ENCODE measurements at regions not wholly inside any gene's neighbourhood (a gene's known extent, or its start where the extent isn't known, plus 50 kb on each side); places are given as distances from the start of the nearest gene placed in this dataset.

DNA sequence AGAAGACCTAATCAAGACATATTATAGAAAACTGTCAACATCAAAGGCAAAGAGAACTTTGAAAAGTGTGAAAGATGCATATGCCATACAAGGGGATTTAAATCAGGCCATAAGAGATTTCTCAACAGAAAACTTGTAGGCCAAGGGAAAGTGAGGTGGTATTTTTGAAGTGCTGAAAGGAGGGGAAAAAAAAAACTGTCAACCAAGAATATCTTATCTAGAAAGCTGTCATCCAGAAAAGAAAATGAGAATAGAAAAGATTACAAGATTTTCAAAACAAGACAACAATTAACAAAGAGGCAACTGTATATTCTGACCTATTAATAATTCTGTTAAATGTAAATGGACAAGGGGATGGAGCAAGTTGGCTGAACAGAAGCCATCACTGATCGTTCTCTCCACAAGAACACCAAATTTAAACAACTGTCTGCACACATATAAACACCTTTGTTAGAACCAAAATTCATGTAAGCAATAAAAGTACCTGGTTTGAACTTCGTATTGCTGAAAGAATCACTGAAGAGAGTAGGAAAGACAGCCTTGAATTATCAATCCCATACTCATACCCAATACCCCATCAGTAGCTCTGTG, 880.1 kb upstream of the PCDH9 start:
- ATAC-seq (no peak), DNase-seq (ENCODE audit: extremely low read depth in 1 of 4, low spot score in 3 of 4) (no peak), FAIRE-seq (no peak)
- H3K36me3 ChIP-seq (ENCODE audit: control insufficient read depth, insufficient read depth, low read length), result no peaks in the 10 kb centered on the region
- H3K27ac ChIP-seq (ENCODE audit: extremely low read depth, low read depth, low read length), result no peak overlapping the region
- TF ChIP-seq SNIP1 (IDR thresholded peaks at IDR 0.05; ENCODE audit: low read depth), result no peak
- no peak for TF ChIP-seq ELF4 (CRISPR knock-in tag; IDR thresholded peaks at IDR 0.05)
- TF ChIP-seq FOXM1 (IDR thresholded peaks at IDR 0.05; ENCODE audit: low read depth), result no peak
- no peak for TF ChIP-seq FOXM1 (CRISPR knock-in tag; IDR thresholded peaks at IDR 0.05; ENCODE audit: low read depth)
- no peak for TF ChIP-seq C11orf30 (IDR thresholded peaks at IDR 0.05; ENCODE audit: low read depth)
- TF ChIP-seq, protein P1, sequence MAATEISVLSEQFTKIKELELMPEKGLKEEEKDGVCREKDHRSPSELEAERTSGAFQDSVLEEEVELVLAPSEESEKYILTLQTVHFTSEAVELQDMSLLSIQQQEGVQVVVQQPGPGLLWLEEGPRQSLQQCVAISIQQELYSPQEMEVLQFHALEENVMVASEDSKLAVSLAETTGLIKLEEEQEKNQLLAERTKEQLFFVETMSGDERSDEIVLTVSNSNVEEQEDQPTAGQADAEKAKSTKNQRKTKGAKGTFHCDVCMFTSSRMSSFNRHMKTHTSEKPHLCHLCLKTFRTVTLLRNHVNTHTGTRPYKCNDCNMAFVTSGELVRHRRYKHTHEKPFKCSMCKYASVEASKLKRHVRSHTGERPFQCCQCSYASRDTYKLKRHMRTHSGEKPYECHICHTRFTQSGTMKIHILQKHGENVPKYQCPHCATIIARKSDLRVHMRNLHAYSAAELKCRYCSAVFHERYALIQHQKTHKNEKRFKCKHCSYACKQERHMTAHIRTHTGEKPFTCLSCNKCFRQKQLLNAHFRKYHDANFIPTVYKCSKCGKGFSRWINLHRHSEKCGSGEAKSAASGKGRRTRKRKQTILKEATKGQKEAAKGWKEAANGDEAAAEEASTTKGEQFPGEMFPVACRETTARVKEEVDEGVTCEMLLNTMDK (IDR thresholded peaks at IDR 0.05; ENCODE audit: borderline replicate concordance, insufficient read depth, low read depth, low read length, poor library complexity, severe bottlenecking), result no peak
- TF ChIP-seq, protein P2, sequence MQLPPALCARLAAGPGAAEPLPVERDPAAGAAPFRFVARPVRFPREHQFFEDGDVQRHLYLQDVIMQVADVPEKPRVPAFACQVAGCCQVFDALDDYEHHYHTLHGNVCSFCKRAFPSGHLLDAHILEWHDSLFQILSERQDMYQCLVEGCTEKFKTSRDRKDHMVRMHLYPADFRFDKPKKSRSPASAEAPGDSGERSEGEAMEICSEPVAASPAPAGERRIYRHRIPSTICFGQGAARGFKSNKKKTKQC (CRISPR knock-in tag; IDR thresholded peaks at IDR 0.05), result no peak
- no peak for TF ChIP-seq GABPA (tag; conservative IDR thresholded peaks at IDR 0.05; ENCODE audit: low read depth)
- no peak for TF ChIP-seq LARP7 (IDR thresholded peaks at IDR 0.05)
- TF ChIP-seq SREBF2 (CRISPR knock-in tag; IDR thresholded peaks at IDR 0.05), result no peak
- no peak for TF ChIP-seq ZNF780A (CRISPR knock-in tag; IDR thresholded peaks at IDR 0.05)
- H2AFZ ChIP-seq (ENCODE audit: low read depth, low read length), result no peak overlapping the region
- CTCF ChIA-PET (ENCODE audit: low intra/inter-chr PET ratio), result no interaction called here
- no TSS peak for BruUV-seq (replicated peaks)
- no peak overlapping the region for H3K9ac ChIP-seq (ENCODE audit: insufficient read depth in 1 of 2, low read depth in 2 of 2, low read length in 2 of 2)
- H3K9me3 ChIP-seq (replicated peaks; ENCODE audit: control insufficient read depth, insufficient read depth, low read depth, low read length), result no peaks in the 10 kb centered on the region
- no peak overlapping the region for H3K4me3 ChIP-seq
- intact Hi-C loops (cut with micrococcal nuclease), result no loop called here
- WGBS (ENCODE audit: insufficient coverage, low coverage, missing lambda C conversion rate), result 0% methylated on average over 2 of the region's 2 CpGs
- H3K27me3 ChIP-seq (ENCODE audit: control insufficient read depth in 2 of 2, insufficient read depth in 2 of 2, low read length in 2 of 2), result no peaks in the 10 kb centered on the region
- H4K20me1 ChIP-seq (replicated peaks; ENCODE audit: control insufficient read depth, insufficient read depth, low read length), result no peaks in the 10 kb centered on the region
- H3K4me2 ChIP-seq (ENCODE audit: insufficient read depth, low read length), result no peak overlapping the region
- H3K4me1 ChIP-seq (replicated peaks in 1 of 2; ENCODE audit: control insufficient read depth in 2 of 2, insufficient read depth in 2 of 2, low read length in 2 of 2), result no peaks in the 10 kb centered on the region
- in situ Hi-C loops (cut with MboI), result no loop called here
- H3K9me1 ChIP-seq (ENCODE audit: control insufficient read depth, insufficient read depth, low read length), result no peaks in the 10 kb centered on the region
- POLR2A ChIA-PET, result no interaction called here
- no peaks in the 10 kb centered on the region for H3K79me2 ChIP-seq (ENCODE audit: control insufficient read depth, insufficient read depth, low read length)

Data from K562 (cell line).